Peyer's patch (tissue), 4 donors: ENCODE measurements at regions not wholly inside any gene's neighbourhood (a gene's known extent, or its start where the extent isn't known, plus 50 kb on each side); places are given as distances from the start of the nearest gene placed in this dataset.
"Not testable (repeated sequence)": the region's sequence is repeated elsewhere in the genome, so short reads cannot be mapped to it uniquely, and the experiment has no call there.

Experiments used
- DNase-seq, 3 donors: peaks; one replicate each; pipeline ENCODE4 v3.0.0-alpha.2; 2017 to 2019
- H3K27ac ChIP-seq, 4 donors: fragments of 200-600 bp; sonication (generic); one replicate each; pipeline ENCODE4 v1.5.1; 2016 to 2019
- H3K27me3 ChIP-seq, 2 donors: fragments of 200-600 bp; sonication (generic); one replicate each; pipeline ENCODE4 v1.5.1; 2019
- H3K36me3 ChIP-seq, 3 donors: fragments of 200-600 bp; sonication (generic); one replicate each; pipeline ENCODE4 v1.5.1; 2016 to 2019
- H3K4me1 ChIP-seq, 4 donors: fragments of 200-600 bp; sonication (generic); one replicate each; pipeline ENCODE4 v1.5.1; 2016 to 2019
- H3K4me3 ChIP-seq, 4 donors: fragments of 200-600 bp; sonication (generic); 1 replicate in 3 of 4; 2 replicates in 1 of 4; pipeline ENCODE4 v1.5.1; 2016 to 2019; ENCODE audit warnings: mild to moderate bottlenecking in 1 of 4
- H3K9me3 ChIP-seq, 4 donors: fragments of 200-600 bp; sonication (generic); one replicate each; pipeline ENCODE4 v1.5.1; 2016 to 2019; ENCODE audit warnings: mild to moderate bottlenecking in 1 of 4
- CTCF ChIP-seq, 6 experiments: fragments of 450-650 bp in 4 of 6; fragments of 200-600 bp in 2 of 6; sonication (generic) in 1 of 6; IDR thresholded peaks; one replicate each; pipeline ENCODE4 v1.5.1; 2017 to 2019; ENCODE audit warnings: antibody characterized with exemption in 6 of 6, mild to moderate bottlenecking in 3 of 6, moderate library complexity in 1 of 6
- POLR2A ChIP-seq, 2 donors: fragments of 450-650 bp; IDR thresholded peaks; one replicate each; pipeline ENCODE4 v1.5.1; 2017; ENCODE audit warnings: antibody characterized with exemption in 2 of 2, mild to moderate bottlenecking in 2 of 2, moderate library complexity in 2 of 2

DNA sequence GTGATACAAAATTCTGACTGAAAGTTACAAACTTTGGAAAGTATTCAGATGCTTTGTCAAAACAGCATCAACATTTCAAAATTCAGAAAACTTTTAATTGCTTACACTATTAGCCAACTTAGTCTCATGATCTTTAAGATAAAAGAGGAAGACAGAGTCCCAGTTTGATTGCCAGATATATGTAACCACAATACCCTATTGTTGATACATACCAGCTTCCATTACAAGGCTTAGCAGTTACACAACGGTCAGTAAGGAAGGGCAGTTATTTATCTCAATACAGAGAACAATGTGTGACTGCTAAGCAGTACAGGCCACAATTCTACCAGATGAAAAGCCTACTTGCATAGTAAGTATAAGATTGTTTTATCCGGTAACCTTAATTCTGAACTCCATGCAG, 138.4 kb downstream of the SPANXN3 start:
- DNase-seq = no peak
- H3K27ac ChIP-seq = no peak overlapping the region
- no peaks in the 10 kb centered on the region for H3K4me1 ChIP-seq
- H3K36me3 ChIP-seq = no peaks in the 10 kb centered on the region
- no peak overlapping the region for H3K4me3 ChIP-seq
- H3K27me3 ChIP-seq = no peaks in the 10 kb centered on the region
- H3K9me3 ChIP-seq = no peaks in the 10 kb centered on the region
- TF ChIP-seq POLR2A (IDR thresholded peaks at IDR 0.05) = no peak
- TF ChIP-seq CTCF (IDR thresholded peaks at IDR 0.05) = no peak

DNA sequence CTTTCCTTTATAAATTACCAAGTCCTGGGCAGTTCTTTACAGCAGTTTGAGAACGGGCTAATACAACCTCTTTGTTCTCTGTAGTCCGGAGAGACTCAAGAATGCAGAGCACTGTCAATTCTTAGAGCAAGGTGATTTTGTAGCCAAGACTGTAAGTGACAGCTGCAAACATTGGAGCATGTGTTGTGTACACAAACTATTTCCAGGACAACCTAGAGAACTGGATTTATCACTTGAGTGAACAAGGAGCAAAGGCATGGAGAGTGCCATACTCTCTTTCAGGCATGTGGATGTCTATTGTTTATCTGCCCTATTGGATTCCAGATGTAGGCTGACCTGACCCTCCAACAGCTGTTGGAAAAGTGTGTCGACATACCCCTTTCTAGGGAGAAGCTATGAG, 153.9 kb downstream of the SPANXN3 start:
- no peaks in the 10 kb centered on the region for H3K27me3 ChIP-seq
- H3K9me3 ChIP-seq = no peaks in the 10 kb centered on the region
- no peak for DNase-seq
- H3K4me3 ChIP-seq = no peak overlapping the region
- no peaks in the 10 kb centered on the region for H3K4me1 ChIP-seq
- no peak overlapping the region for H3K27ac ChIP-seq
- no peak for TF ChIP-seq POLR2A (IDR thresholded peaks at IDR 0.05)
- TF ChIP-seq CTCF (IDR thresholded peaks at IDR 0.05) = no peak
- H3K36me3 ChIP-seq = no peaks in the 10 kb centered on the region

- Histone ChIP-seq H3K27me3 (no peaks in the 10 kb centered on the region), H3K9me3 (no peaks in the 10 kb centered on the region), H3K4me1 (no peaks in the 10 kb centered on the region), H3K4me3 (no peak overlapping the region), H3K27ac (no peak overlapping the region), H3K36me3 (no peaks in the 10 kb centered on the region)
- TF ChIP-seq CTCF (IDR thresholded peaks at IDR 0.05) = no peak
- TF ChIP-seq POLR2A (IDR thresholded peaks at IDR 0.05) = no peak
- no peak for DNase-seq
Observed at GRCh38 chrX:143340190-143340589, 177.1 kb downstream of the SPANXN3 start.

DNA sequence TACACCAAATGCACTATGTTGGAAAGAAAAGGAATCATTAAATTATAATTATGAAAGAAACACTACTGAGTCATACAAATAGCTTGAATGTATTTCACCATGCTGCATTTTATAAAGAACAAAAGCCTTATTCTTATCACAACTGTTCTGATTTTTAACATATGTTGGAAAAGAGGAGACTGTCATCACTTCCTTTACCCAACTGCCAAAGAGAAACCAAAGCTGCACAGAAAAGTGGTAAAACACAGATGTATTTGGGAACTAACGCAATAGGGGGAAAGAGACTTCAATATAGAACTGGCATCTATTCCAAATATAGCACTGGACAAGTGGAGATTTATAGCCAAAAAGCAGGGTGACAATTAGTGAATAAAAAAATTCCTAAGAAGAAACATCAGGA, 181.0 kb downstream of the SPANXN3 start:
- Histone ChIP-seq H3K27me3 (no peaks in the 10 kb centered on the region), H3K27ac (no peak overlapping the region), H3K4me3 (no peak overlapping the region), H3K36me3 (no peaks in the 10 kb centered on the region), H3K4me1 (no peaks in the 10 kb centered on the region), H3K9me3 (no peaks in the 10 kb centered on the region)
- TF ChIP-seq CTCF (IDR thresholded peaks at IDR 0.05) (no peak), POLR2A (IDR thresholded peaks at IDR 0.05) (no peak)
- no peak for DNase-seq

DNA sequence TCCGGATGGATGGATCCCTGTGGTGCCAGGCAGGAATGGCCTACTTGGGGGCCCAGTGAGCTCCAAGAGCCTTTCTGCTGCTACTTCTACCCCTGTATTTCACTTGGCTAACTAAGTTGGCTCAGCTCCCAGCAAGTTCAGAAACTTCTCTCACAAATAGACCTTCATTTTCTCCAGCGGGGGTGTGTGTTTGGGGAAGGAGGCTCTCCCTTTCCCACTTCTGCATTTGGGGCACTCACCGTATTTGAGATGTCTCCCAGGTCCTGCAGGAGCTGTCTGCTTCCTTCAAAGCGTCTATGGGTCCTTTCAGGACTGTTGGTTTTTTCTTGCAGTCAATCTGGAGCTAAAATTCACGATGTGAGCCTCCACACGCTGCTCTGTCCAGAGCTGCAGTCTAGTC, 197.7 kb downstream of the SPANXN3 start:
- DNase-seq = no peak
- H3K27me3 ChIP-seq = no peaks in the 10 kb centered on the region
- no peaks in the 10 kb centered on the region for H3K36me3 ChIP-seq
- H3K27ac ChIP-seq = no peak overlapping the region
- TF ChIP-seq CTCF (IDR thresholded peaks at IDR 0.05) (no peak), POLR2A (IDR thresholded peaks at IDR 0.05) (no peak)
- no peak overlapping the region for H3K4me3 ChIP-seq
- no peaks in the 10 kb centered on the region for H3K9me3 ChIP-seq
- H3K4me1 ChIP-seq = no peaks in the 10 kb centered on the region

DNA sequence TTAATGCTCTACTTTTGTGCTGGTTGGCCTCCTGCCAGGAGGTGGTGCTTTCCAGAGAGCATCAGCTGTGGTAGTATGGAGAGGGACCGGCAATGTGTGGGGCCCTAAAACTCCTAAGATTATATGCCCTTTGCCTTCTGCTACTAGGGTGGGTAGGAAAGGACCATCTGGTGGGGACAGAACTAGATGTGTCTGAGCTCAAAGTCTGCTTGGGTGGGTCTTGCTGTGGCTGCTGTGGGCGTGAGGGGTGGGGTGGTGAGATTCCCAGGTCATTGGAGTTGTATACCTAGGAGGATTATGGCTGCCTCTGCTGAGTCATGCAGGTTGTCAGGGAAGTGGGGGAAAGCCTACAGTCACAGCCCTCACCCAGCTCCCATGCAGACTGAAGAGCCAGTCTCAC, 198.4 kb downstream of the SPANXN3 start:
- DNase-seq = peak in 1 of 3 donors; percentile 58
- not testable (repeated sequence) for H3K4me1 ChIP-seq, H3K27me3 ChIP-seq, H3K36me3 ChIP-seq, H3K27ac ChIP-seq, H3K9me3 ChIP-seq, H3K4me3 ChIP-seq
